Esophagus muscularis mucosa (tissue), 4 donors: ENCODE measurements at regions not wholly inside any gene's neighbourhood (a gene's known extent, or its start where the extent isn't known, plus 50 kb on each side); places are given as distances from the start of the nearest gene placed in this dataset.

Experiments used
- DNase-seq: peaks from one replicate; pipeline ENCODE4 v3.0.0-alpha.2; 2017; ENCODE audit errors: extremely low spot score
- H3K27ac ChIP-seq, 4 donors: fragments of 200-600 bp; sonication (generic); replicated peaks in 1 of 4; 1 replicate in 3 of 4; 2 replicates in 1 of 4; pipeline ENCODE4 v1.5.1; 2016 to 2019; ENCODE audit warnings: mild to moderate bottlenecking in 1 of 4
- H3K27me3 ChIP-seq, 4 donors: fragments of 200-600 bp; sonication (generic); one replicate each; pipeline versions ENCODE4 v1.5.1 to v1.6.0; 2016 to 2019
- H3K36me3 ChIP-seq, 4 donors: fragments of 200-600 bp; sonication (generic); one replicate each; pipeline ENCODE4 v1.5.1; 2016 to 2019
- H3K4me1 ChIP-seq, 4 donors: fragments of 200-600 bp; sonication (generic); one replicate each; pipeline ENCODE4 v1.5.1; 2016 to 2019
- H3K4me3 ChIP-seq, 4 donors: fragments of 200-600 bp; sonication (generic); 1 replicate in 2 of 4; 2 replicates in 2 of 4; pipeline ENCODE4 v1.5.1; 2016 to 2019; ENCODE audit warnings: mild to moderate bottlenecking in 4 of 4, moderate library complexity in 1 of 4
- H3K9me3 ChIP-seq, 4 donors: fragments of 200-600 bp; sonication (generic); 1 replicate in 3 of 4; 2 replicates in 1 of 4; pipeline ENCODE4 v1.5.1; 2016 to 2019
- EP300 ChIP-seq: sonication (generic); formaldehyde crosslinking; IDR thresholded peaks from one replicate; pipeline ENCODE4 v1.6.1; 2017; ENCODE audit warnings: antibody characterized with exemption
- POLR2A ChIP-seq: fragments of 450-650 bp; IDR thresholded peaks from one replicate; pipeline ENCODE4 v1.6.1; 2017; ENCODE audit warnings: antibody characterized with exemption, moderate library complexity, mild to moderate bottlenecking, low read depth
- POLR2AphosphoS5 ChIP-seq, 2 donors: sonication (generic); formaldehyde crosslinking; IDR thresholded peaks; one replicate each; pipeline ENCODE4 v1.6.1; 2017; ENCODE audit warnings: antibody characterized with exemption in 2 of 2
- WGBS: methylation state at CpG from one replicate; pipeline ENCODE4 v1.1.5; 2018; 5-methylcytosine and 5-hydroxymethylcytosine counted together
- intact Hi-C: fragments of 100-400 bp; cut with DNase I; formaldehyde crosslinking; loops from one replicate; pipeline ENCODE4 v1.15.1; 2023
- TF ChIP-seq, protein P1 (sequence below), 3 experiments: fragments of 200-600 bp in 2 of 3; fragments of 450-650 bp in 1 of 3; sonication (generic) in 2 of 3; IDR thresholded peaks; one replicate each; pipeline ENCODE4 v1.5.1; 2017 to 2019; ENCODE audit warnings: antibody characterized with exemption in 3 of 3, mild to moderate bottlenecking in 2 of 3, moderate library complexity in 1 of 3

DNA sequence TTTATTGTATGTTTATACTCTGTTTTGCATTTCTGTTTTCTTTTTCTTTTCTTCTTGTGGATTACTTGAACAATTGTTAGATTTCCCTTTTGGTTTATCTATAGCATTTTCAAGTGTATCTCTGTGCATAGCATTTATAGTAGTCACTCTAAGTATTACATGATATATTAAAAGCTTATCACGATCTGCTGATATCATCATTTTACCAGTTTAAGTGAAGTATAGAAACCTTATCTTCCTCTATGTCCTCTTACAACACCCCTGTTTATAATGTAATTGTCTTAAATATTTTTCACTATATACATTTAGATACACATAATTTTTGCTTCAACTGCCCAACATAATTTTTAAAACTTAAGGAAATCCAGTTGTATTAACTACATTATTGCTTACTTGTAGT, 513.9 kb upstream of the CELF2 start:
- intact Hi-C loops: no loop called here
- H3K27ac ChIP-seq: no peak overlapping the region
- H3K4me1 ChIP-seq: no peaks in the 10 kb centered on the region
- H3K9me3 ChIP-seq: no peaks in the 10 kb centered on the region
- no peaks in the 10 kb centered on the region for H3K36me3 ChIP-seq
- no peak overlapping the region for H3K4me3 ChIP-seq
- 93% methylated on average over 1 of the region's 1 CpG for WGBS
- no peaks in the 10 kb centered on the region for H3K27me3 ChIP-seq
- no peak for DNase-seq
- TF ChIP-seq EP300 (no peak), POLR2A (no peak), POLR2AphosphoS5 (IDR thresholded peaks at IDR 0.05) (no peak)
- TF ChIP-seq, protein P1, sequence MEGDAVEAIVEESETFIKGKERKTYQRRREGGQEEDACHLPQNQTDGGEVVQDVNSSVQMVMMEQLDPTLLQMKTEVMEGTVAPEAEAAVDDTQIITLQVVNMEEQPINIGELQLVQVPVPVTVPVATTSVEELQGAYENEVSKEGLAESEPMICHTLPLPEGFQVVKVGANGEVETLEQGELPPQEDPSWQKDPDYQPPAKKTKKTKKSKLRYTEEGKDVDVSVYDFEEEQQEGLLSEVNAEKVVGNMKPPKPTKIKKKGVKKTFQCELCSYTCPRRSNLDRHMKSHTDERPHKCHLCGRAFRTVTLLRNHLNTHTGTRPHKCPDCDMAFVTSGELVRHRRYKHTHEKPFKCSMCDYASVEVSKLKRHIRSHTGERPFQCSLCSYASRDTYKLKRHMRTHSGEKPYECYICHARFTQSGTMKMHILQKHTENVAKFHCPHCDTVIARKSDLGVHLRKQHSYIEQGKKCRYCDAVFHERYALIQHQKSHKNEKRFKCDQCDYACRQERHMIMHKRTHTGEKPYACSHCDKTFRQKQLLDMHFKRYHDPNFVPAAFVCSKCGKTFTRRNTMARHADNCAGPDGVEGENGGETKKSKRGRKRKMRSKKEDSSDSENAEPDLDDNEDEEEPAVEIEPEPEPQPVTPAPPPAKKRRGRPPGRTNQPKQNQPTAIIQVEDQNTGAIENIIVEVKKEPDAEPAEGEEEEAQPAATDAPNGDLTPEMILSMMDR (IDR thresholded peaks at IDR 0.05): no peak

DNA sequence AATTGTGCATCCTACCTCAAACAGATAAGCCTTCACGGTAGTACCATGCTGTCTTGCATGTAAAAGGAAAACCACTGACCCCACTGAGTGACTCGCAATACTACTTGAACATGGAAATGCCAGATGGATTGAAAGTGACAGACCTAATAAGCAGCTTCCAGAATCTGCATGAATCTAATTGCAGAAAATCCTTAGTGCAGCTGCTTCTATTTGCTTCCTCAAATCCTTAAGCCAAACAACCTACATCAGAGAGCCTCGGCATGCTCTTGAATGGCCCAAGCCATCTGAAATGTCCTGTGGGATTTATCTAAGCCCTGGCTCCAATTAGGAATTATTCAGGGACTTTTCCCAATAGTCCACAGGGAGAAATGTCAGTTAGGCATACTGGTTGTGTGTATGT, 509.5 kb upstream of the CELF2 start:
- H3K27me3 ChIP-seq: no peaks in the 10 kb centered on the region
- DNase-seq: no peak

GRCh38 chr10:10510179-10510578, 507.5 kb upstream of the CELF2 start:
- no peaks in the 10 kb centered on the region for H3K27me3 ChIP-seq
- intact Hi-C loops: no loop called here
- 97% methylated on average over 3 of the region's 3 CpGs for WGBS

More for the DNA sequence above, 509.5 kb upstream of the CELF2 start:
- Histone ChIP-seq H3K4me1 (no peaks in the 10 kb centered on the region), H3K27ac (no peak overlapping the region), H3K9me3 (no peaks in the 10 kb centered on the region), H3K36me3 (no peaks in the 10 kb centered on the region), H3K4me3 (no peak overlapping the region)
- intact Hi-C loops: no loop called here
- 78% methylated on average over 3 of the region's 3 CpGs for WGBS
- TF ChIP-seq, protein P1 (IDR thresholded peaks at IDR 0.05): no peak
- no peak for TF ChIP-seq POLR2A

GRCh38 chr10:10513067-10513466, 504.6 kb upstream of the CELF2 start:
- 87% methylated on average over 1 of the region's 1 CpG for WGBS
- Histone ChIP-seq H3K27me3 (no peaks in the 10 kb centered on the region), H3K4me3 (no peak overlapping the region), H3K36me3 (no peaks in the 10 kb centered on the region), H3K27ac (no peak overlapping the region), H3K9me3 (no peaks in the 10 kb centered on the region), H3K4me1 (no peaks in the 10 kb centered on the region)
- TF ChIP-seq, protein P1 (IDR thresholded peaks at IDR 0.05): no peak
- no peak for TF ChIP-seq POLR2AphosphoS5 (IDR thresholded peaks at IDR 0.05)
- no peak for TF ChIP-seq POLR2A
- TF ChIP-seq EP300: no peak
- no peak for DNase-seq
- intact Hi-C loops: no loop called here

More at GRCh38 chr10:10510179-10510578, 507.5 kb upstream of the CELF2 start:
- no peak overlapping the region for H3K27ac ChIP-seq
- no peaks in the 10 kb centered on the region for H3K4me1 ChIP-seq
- no peaks in the 10 kb centered on the region for H3K9me3 ChIP-seq
- no peak for DNase-seq
- no peaks in the 10 kb centered on the region for H3K36me3 ChIP-seq
- no peak overlapping the region for H3K4me3 ChIP-seq
- TF ChIP-seq POLR2A (no peak), POLR2AphosphoS5 (IDR thresholded peaks at IDR 0.05) (no peak)
- TF ChIP-seq, protein P1 (IDR thresholded peaks at IDR 0.05): no peak

DNA sequence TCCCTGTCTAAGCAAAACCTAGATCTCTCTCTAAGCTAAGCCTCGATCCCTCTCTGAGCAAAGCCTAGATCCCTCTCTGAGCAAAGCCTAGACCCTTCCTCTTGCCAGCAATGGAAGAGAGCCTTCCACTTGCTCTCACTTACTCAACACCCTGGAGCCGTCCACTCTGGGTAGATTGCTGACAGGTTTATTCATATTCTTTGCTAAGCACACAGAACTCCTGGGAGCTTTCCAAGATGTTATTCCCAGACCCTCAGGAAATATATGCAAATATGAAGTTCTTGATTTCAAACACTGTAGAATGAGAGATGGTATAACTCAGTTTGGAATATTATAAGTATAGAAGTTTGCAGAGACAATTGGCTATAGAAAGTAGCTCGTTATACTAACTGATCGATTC, 503.8 kb upstream of the CELF2 start:
- Histone ChIP-seq H3K9me3 (no peaks in the 10 kb centered on the region), H3K27ac (no peak overlapping the region), H3K27me3 (no peaks in the 10 kb centered on the region), H3K4me1 (no peaks in the 10 kb centered on the region), H3K36me3 (no peaks in the 10 kb centered on the region), H3K4me3 (no peak overlapping the region)
- no peak for DNase-seq
- 81% methylated on average over 4 of the region's 4 CpGs for WGBS
- intact Hi-C loops: no loop called here
- TF ChIP-seq, protein P1 (IDR thresholded peaks at IDR 0.05): no peak
- no peak for TF ChIP-seq POLR2A
- no peak for TF ChIP-seq EP300
- no peak for TF ChIP-seq POLR2AphosphoS5 (IDR thresholded peaks at IDR 0.05)
